ENCODE measurements at regions not wholly inside any gene's neighbourhood (a gene's known extent, or its start where the extent isn't known, plus 50 kb on each side); places are given as distances from the start of the nearest gene placed in this dataset.

DNA sequence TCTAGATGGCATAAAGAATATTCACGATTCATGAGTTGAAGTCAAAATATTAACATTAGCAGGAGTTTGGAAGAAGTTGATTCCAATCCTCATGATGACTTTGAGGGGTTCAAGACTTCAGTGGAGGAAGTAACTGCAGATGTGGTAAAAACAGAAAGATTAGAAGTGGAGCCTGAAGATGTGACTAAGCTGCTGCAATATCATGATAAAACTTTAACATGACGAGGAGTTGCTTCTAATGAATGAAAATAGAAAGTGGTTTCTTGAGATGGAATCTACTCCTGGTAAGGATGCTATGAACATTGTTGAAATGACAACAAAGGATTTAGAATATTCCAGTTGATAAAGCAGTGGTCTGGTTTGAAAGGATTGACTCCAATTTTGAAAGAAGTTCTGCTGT is 70.1 kb upstream of the TMLHE start:
- FAIRE-seq, result no peak

GRCh38 chrX:155679715-155680114 is 67.0 kb upstream of the TMLHE start:
- no peak for FAIRE-seq

DNA sequence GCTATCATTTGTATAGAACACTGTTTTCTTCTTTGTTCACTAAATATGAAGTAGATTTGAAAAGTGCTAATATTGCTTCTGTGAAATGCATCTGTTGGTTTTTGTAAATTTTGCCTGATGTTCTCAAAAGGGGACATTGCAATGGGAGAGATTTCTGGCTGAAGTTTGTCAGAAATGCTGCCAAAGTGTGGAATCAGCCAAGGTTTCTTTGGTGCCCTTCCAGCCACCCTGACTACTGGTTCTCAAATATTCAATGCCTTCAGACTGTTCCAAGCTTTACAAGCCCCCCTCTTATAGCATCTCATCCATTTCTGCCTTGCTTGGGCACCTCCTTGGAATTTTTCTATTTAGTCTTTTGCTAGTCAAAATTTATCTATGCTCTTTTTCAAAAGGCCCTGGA is 60.6 kb upstream of the TMLHE start:
- FAIRE-seq, result no peak

DNA sequence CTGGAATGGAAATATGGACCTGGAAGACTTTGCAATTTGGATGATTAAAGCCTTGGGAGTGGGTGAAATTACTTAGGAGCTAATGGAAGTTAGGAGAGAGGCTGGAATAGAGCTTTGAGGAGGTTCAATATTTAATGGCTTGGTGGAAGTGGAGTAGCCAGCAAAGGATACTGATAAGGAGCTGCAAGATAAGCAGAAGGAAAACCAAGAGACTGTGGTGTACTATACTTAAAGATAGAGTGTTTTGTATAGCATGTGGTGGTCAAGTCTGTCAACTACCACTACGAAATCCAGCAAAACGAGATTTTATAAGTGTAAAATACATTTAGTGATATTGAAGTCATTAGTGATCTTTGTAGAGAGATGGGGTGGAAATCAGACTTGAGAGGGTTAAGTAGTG is 54.0 kb upstream of the TMLHE start:
- no peak for FAIRE-seq

All from islet of Langerhans (tissue), 1 donor.